ENCODE measurements at regions not wholly inside any gene's neighbourhood (a gene's known extent, or its start where the extent isn't known, plus 50 kb on each side); places are given as distances from the start of the nearest gene placed in this dataset.

DNA sequence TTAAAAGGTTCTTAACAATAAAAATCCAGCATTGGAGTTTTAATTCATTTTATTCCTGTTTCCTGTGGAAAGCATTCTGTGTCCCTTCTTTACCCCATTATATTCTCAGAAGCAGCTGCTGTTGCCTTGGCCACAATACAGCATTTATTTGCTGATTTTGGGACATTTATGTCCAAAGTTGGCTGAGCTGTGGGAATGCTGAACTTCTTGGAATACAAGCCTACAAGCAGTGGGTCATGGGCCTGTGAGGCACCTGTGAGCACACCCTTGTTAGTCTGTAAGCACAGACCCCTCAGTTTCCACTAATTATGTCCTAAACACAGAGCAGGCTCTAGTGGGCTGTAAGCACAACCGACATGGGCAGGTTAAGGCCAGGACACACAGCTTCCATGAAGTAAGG, 122.2 kb upstream of the IGF1 start:
- H3K27ac ChIP-seq (ENCODE audit: low read length): no peak overlapping the region
- H3K9me3 ChIP-seq (ENCODE audit: control insufficient read depth, insufficient read depth, low read length): no peaks in the 10 kb centered on the region
- no peaks in the 10 kb centered on the region for H3K4me1 ChIP-seq (ENCODE audit: control insufficient read depth, insufficient read depth, low read length)
- H3K27me3 ChIP-seq (ENCODE audit: control insufficient read depth, insufficient read depth, low read length): no peaks in the 10 kb centered on the region
- no peaks in the 10 kb centered on the region for H3K36me3 ChIP-seq (ENCODE audit: control insufficient read depth, insufficient read depth, low read length)
- no peak for DNase-seq (ENCODE audit: low read depth, low spot score)
- no peak overlapping the region for H3K4me3 ChIP-seq (ENCODE audit: low read length)
- WGBS (ENCODE audit: insufficient coverage, insufficient read length): no CpG with 5 or more reads among the region's 1 CpG

DNA sequence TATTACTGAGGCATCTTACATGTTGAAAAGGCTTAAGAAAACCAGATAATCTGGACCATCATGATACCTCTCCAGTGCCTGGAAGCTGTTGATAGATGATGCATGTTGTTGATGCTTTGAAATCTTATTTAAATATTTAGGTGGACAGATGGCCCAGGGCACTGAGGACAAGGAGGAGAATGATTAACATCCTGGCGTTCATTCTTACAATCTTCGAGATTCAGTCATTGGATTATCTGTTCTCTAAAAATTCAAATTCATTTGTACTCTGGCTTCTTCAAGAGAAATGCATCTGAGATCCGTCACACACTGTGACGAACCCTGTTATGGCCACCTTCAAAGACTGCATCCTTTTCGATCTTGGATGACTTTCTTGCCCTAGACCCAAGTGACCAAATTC, 121.3 kb upstream of the IGF1 start:
- Histone ChIP-seq H3K27ac (ENCODE audit: low read length) (no peak overlapping the region), H3K9me3 (ENCODE audit: control insufficient read depth, insufficient read depth, low read length) (no peaks in the 10 kb centered on the region), H3K4me3 (ENCODE audit: low read length) (no peak overlapping the region), H3K36me3 (ENCODE audit: control insufficient read depth, insufficient read depth, low read length) (no peaks in the 10 kb centered on the region), H3K4me1 (ENCODE audit: control insufficient read depth, insufficient read depth, low read length) (peaks cover 2% of the 10 kb centered on the region; the same call in 1 of the 2 replicates), H3K27me3 (ENCODE audit: control insufficient read depth, insufficient read depth, low read length) (no peaks in the 10 kb centered on the region)
- no peak for DNase-seq (ENCODE audit: low read depth, low spot score)
- no CpG with 5 or more reads among the region's 5 CpGs for WGBS (ENCODE audit: insufficient coverage, insufficient read length)

DNA sequence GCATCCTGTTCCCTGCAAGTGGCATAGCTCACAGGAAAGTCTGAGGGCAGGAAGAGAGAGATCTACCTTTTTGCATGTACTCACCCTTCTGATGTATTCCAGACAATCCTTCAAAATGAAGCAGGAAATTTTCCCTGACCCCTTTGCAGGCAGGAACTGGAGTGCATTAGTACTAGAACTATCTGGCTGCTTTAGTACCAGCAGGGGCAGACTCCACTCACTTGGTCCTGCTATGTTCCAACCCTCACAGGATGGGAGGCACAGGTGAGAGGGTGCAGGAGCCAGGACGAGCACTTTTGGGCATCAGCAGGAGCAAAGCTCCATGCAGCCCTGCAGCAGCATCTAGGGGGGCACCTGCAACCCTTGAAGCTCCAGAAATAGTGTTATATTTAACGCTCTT, 116.3 kb upstream of the IGF1 start:
- no peak overlapping the region for H3K4me3 ChIP-seq (ENCODE audit: low read length)
- H3K27me3 ChIP-seq (ENCODE audit: control insufficient read depth, insufficient read depth, low read length): no peaks in the 10 kb centered on the region
- no peak for DNase-seq (ENCODE audit: low read depth, low spot score)
- no peaks in the 10 kb centered on the region for H3K9me3 ChIP-seq (ENCODE audit: control insufficient read depth, insufficient read depth, low read length)
- H3K36me3 ChIP-seq (ENCODE audit: control insufficient read depth, insufficient read depth, low read length): no peaks in the 10 kb centered on the region
- WGBS (ENCODE audit: insufficient coverage, insufficient read length): no CpG with 5 or more reads among the region's 2 CpGs
- no peak overlapping the region for H3K27ac ChIP-seq (ENCODE audit: low read length)
- H3K4me1 ChIP-seq (ENCODE audit: control insufficient read depth, insufficient read depth, low read length): peaks cover 3% of the 10 kb centered on the region

DNA sequence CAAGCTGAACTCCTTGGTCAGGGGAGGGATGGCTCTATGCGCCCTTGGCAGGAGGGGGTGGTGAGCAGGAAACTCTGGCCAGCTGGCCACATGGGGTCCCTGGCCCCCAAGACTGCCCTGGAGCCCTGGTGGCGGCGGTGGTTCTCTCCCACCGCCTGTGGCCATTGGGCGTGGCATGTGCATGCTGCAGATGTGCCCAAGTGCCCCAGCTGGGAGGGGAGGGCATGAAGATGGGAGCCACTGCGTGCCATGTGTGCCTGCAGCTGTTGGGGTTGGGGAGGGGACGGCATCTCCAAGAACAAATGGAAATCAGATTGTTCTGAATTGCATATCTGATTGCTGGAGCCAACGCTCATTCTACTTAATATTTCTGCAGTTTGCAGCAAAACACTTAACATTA, 115.7 kb upstream of the IGF1 start:
- no peak overlapping the region for H3K27ac ChIP-seq (ENCODE audit: low read length)
- peaks cover 3% of the 10 kb centered on the region for H3K4me1 ChIP-seq (ENCODE audit: control insufficient read depth, insufficient read depth, low read length)
- no peaks in the 10 kb centered on the region for H3K9me3 ChIP-seq (ENCODE audit: control insufficient read depth, insufficient read depth, low read length)
- H3K27me3 ChIP-seq (ENCODE audit: control insufficient read depth, insufficient read depth, low read length): no peaks in the 10 kb centered on the region
- no CpG with 5 or more reads among the region's 8 CpGs for WGBS (ENCODE audit: insufficient coverage, insufficient read length)
- H3K4me3 ChIP-seq (ENCODE audit: low read length): no peak overlapping the region
- H3K36me3 ChIP-seq (ENCODE audit: control insufficient read depth, insufficient read depth, low read length): no peaks in the 10 kb centered on the region
- no peak for DNase-seq (ENCODE audit: low read depth, low spot score)

DNA sequence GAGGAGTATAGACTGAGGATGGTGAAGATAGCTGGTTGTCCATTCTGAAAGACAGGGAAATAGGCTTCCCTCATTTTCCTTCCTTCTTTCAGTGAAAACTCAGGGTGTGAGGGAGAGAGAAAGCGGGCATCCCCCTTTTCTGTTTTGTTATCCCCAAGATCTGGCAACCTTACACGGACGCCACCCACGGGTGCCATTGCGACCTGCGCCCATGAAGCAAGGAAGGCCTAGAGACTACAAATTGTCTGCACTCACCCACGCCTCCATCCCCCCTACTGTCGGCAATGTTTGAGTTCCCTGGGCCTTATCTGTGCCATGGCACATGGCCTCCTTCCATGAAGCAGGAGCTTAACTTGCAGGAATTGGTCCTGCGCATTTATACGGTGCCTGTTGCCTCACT, 115.0 kb upstream of the IGF1 start:
- H3K27me3 ChIP-seq (ENCODE audit: control insufficient read depth, insufficient read depth, low read length): no peaks in the 10 kb centered on the region
- DNase-seq (ENCODE audit: low read depth, low spot score): no peak
- H3K4me3 ChIP-seq (ENCODE audit: low read length): no peak overlapping the region
- H3K36me3 ChIP-seq (ENCODE audit: control insufficient read depth, insufficient read depth, low read length): no peaks in the 10 kb centered on the region
- no peaks in the 10 kb centered on the region for H3K9me3 ChIP-seq (ENCODE audit: control insufficient read depth, insufficient read depth, low read length)
- peaks cover 3% of the 10 kb centered on the region for H3K4me1 ChIP-seq (ENCODE audit: control insufficient read depth, insufficient read depth, low read length)
- no CpG with 5 or more reads among the region's 10 CpGs for WGBS (ENCODE audit: insufficient coverage, insufficient read length)
- no peak overlapping the region for H3K27ac ChIP-seq (ENCODE audit: low read length)

DNA sequence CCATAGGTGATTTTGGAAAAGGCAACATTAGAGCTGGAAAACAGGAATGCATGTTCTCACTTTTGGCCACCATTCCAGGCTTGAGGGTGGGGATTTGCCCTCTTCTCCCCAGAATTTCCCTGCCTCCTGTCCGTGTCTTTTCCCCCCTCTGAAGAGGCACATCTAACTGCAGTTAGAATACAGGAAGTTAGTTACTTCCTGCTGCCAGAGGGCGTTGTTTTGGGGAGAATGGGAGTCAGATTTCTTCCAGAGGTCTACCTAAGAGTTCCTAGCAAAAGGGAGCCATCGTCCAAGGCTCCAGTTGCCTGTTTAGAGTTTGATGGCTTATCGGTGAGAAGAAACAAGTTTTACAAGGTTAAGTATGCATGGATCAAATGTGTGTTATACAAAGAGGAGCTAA, 112.8 kb upstream of the IGF1 start:
- Histone ChIP-seq H3K27me3 (ENCODE audit: control insufficient read depth, insufficient read depth, low read length) (no peaks in the 10 kb centered on the region), H3K27ac (ENCODE audit: low read length) (no peak overlapping the region), H3K4me1 (ENCODE audit: control insufficient read depth, insufficient read depth, low read length) (peaks cover 3% of the 10 kb centered on the region), H3K9me3 (ENCODE audit: control insufficient read depth, insufficient read depth, low read length) (no peaks in the 10 kb centered on the region), H3K36me3 (ENCODE audit: control insufficient read depth, insufficient read depth, low read length) (no peaks in the 10 kb centered on the region), H3K4me3 (ENCODE audit: low read length) (no peak overlapping the region)
- no CpG with 5 or more reads among the region's 4 CpGs for WGBS (ENCODE audit: insufficient coverage, insufficient read length)
- DNase-seq (ENCODE audit: low read depth, low spot score): no peak

DNA sequence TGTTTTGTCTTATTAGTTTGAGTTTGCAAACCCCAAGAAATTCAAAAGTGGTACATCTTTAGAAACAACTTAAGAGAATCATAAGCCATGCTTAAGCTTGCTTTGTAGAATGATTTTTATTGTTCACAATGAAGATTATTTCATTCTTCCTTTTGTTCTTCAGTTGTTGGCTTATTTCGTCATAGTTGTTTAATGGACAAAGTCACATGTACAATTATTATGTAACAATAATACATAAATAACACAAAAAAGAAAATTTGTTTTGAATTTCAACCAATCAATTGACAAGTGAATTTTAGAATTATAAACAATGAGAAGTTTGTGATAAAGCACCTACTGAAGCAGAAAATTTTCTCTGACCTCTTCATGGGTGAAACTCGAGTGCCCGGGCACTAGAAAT, 111.8 kb upstream of the IGF1 start:
- H3K27ac ChIP-seq (ENCODE audit: low read length): no peak overlapping the region
- H3K4me3 ChIP-seq (ENCODE audit: low read length): no peak overlapping the region
- WGBS (ENCODE audit: insufficient coverage, insufficient read length): no CpG with 5 or more reads among the region's 3 CpGs
- no peaks in the 10 kb centered on the region for H3K9me3 ChIP-seq (ENCODE audit: control insufficient read depth, insufficient read depth, low read length)
- H3K4me1 ChIP-seq (ENCODE audit: control insufficient read depth, insufficient read depth, low read length): peaks cover 3% of the 10 kb centered on the region
- no peaks in the 10 kb centered on the region for H3K27me3 ChIP-seq (ENCODE audit: control insufficient read depth, insufficient read depth, low read length)
- no peaks in the 10 kb centered on the region for H3K36me3 ChIP-seq (ENCODE audit: control insufficient read depth, insufficient read depth, low read length)
- no peak for DNase-seq (ENCODE audit: low read depth, low spot score)

DNA sequence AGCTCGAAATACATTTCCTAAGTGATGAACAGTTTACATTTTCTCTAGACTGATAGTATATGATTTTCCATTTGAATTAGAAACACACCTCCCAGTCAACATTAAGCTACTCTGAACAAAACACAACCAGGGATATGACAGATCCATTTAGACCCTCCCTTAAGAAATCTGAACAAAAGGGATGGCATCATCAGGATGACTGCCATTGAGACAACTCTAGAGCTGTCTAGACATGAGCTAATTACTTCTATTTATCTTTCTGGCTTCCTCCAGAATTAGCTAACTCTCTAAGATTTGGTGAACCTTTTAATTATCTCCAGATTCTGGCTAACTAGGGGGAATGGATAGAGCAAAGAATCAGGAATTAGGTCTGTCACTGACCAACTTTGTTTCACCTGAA, 92.9 kb upstream of the IGF1 start:
- Histone ChIP-seq H3K27ac (ENCODE audit: low read length) (no peak overlapping the region), H3K4me3 (ENCODE audit: low read length) (no peak overlapping the region), H3K36me3 (ENCODE audit: control insufficient read depth, insufficient read depth, low read length) (no peaks in the 10 kb centered on the region), H3K4me1 (ENCODE audit: control insufficient read depth, insufficient read depth, low read length) (no peaks in the 10 kb centered on the region), H3K27me3 (ENCODE audit: control insufficient read depth, insufficient read depth, low read length) (no peaks in the 10 kb centered on the region), H3K9me3 (ENCODE audit: control insufficient read depth, insufficient read depth, low read length) (no peaks in the 10 kb centered on the region)
- WGBS (ENCODE audit: insufficient coverage, insufficient read length): no CpG with 5 or more reads among the region's 1 CpG
- no peak for DNase-seq (ENCODE audit: low read depth, low spot score)

DNA sequence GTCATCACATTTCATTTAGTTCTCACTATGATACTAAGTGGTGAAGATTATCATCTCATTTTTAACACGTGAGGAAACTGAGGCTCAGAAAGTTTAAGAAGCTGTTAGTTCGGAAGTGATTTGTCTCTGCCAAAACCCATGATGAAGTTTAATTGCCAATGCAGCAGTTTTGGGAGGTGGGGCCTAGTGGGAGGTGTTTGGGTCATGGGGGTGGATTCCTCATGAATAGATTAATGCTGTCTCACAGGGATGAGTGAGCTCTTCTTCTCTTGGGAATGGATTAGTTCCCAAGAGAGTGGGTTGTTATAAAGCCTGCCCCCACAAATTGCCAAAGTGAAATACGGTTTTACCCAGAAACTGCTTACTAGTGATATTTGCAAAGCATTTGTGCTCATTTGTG, 91.5 kb upstream of the IGF1 start:
- no peak overlapping the region for H3K27ac ChIP-seq (ENCODE audit: low read length)
- no peaks in the 10 kb centered on the region for H3K27me3 ChIP-seq (ENCODE audit: control insufficient read depth, insufficient read depth, low read length)
- H3K9me3 ChIP-seq (ENCODE audit: control insufficient read depth, insufficient read depth, low read length): no peaks in the 10 kb centered on the region
- no CpG with 5 or more reads among the region's 3 CpGs for WGBS (ENCODE audit: insufficient coverage, insufficient read length)
- DNase-seq (ENCODE audit: low read depth, low spot score): no peak
- no peaks in the 10 kb centered on the region for H3K4me1 ChIP-seq (ENCODE audit: control insufficient read depth, insufficient read depth, low read length)
- no peaks in the 10 kb centered on the region for H3K36me3 ChIP-seq (ENCODE audit: control insufficient read depth, insufficient read depth, low read length)
- H3K4me3 ChIP-seq (ENCODE audit: low read length): no peak overlapping the region

DNA sequence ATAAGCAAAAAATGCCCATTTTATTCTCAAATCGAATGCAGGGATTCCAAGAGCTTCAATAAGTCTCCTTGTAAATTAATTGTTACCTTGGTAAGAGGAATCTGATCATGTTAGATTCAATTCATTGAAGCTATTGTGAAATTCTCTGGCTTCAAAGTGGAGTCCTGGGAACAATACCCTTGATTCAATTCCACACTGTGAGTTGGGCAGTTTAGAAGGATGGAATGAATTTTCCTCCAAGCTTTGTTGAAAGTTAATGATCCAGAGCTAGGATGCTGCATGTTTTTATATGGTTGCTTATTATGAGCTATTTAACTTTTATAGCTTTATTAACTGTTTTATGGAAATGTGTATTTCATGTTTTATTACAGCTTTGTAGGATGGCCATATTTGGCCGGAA, 89.9 kb upstream of the IGF1 start:
- WGBS (ENCODE audit: insufficient coverage, insufficient read length): no CpG with 5 or more reads among the region's 2 CpGs
- Histone ChIP-seq H3K27me3 (ENCODE audit: control insufficient read depth, insufficient read depth, low read length) (no peaks in the 10 kb centered on the region), H3K4me3 (ENCODE audit: low read length) (no peak overlapping the region), H3K36me3 (ENCODE audit: control insufficient read depth, insufficient read depth, low read length) (no peaks in the 10 kb centered on the region; the same call in 1 of the 2 replicates), H3K4me1 (ENCODE audit: control insufficient read depth, insufficient read depth, low read length) (no peaks in the 10 kb centered on the region), H3K27ac (ENCODE audit: low read length) (no peak overlapping the region), H3K9me3 (ENCODE audit: control insufficient read depth, insufficient read depth, low read length) (no peaks in the 10 kb centered on the region)
- DNase-seq (ENCODE audit: low read depth, low spot score): no peak

DNA sequence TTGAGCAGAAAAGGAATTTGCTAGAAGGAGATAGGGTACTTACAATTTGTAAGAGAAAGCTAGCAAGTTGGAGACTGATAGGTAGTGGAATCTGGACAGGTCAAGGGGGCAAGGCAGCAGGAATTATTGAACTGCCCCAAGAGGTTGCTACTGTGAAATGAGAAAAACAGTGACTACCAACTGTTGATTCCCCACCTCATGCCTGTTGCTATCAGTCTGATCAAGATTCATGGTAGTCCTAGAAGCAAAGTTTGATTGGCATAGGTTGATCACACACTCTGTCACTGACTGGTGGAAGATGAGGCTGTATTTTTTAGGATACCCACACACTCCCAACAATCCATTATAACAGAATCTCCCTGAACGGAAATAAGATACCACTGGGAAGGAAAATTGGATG, 89.4 kb upstream of the IGF1 start:
- no peaks in the 10 kb centered on the region for H3K9me3 ChIP-seq (ENCODE audit: control insufficient read depth, insufficient read depth, low read length)
- no peaks in the 10 kb centered on the region for H3K4me1 ChIP-seq (ENCODE audit: control insufficient read depth, insufficient read depth, low read length)
- H3K27ac ChIP-seq (ENCODE audit: low read length): no peak overlapping the region
- no peak overlapping the region for H3K4me3 ChIP-seq (ENCODE audit: low read length)
- no peaks in the 10 kb centered on the region for H3K27me3 ChIP-seq (ENCODE audit: control insufficient read depth, insufficient read depth, low read length)
- no peak for DNase-seq (ENCODE audit: low read depth, low spot score)
- WGBS (ENCODE audit: insufficient coverage, insufficient read length): no CpG with 5 or more reads among the region's 1 CpG
- H3K36me3 ChIP-seq (ENCODE audit: control insufficient read depth, insufficient read depth, low read length): no peaks in the 10 kb centered on the region; the same call in 1 of the 2 replicates
